Endothelial cell of umbilical vein (primary cell): ENCODE measurements at regions not wholly inside any gene's neighbourhood (a gene's known extent, or its start where the extent isn't known, plus 50 kb on each side); places are given as distances from the start of the nearest gene placed in this dataset.

ENCODE experiments used
- BruUV-seq: library from RNA; stranded (reverse); fragments of 400-500 nt; replicated peaks from 2 replicates; lab custom pipeline; 2021; lab: Mats Ljungman, UMichigan
- CTCF ChIA-PET: fragments of 300-600, 350-600 bp; sonication (Branson Sonifier 250); formaldehyde crosslinking; loops from one replicate; lab custom pipeline; 2021; ENCODE audit warnings: antibody characterized with exemption, inconsistent platforms; lab: Charles Lee
- POLR2A ChIA-PET: fragments of 300-600, 350-600 bp; sonication (Branson Sonifier 250); formaldehyde crosslinking; loops from one replicate; lab custom pipeline; 2021; ENCODE audit warnings: antibody characterized with exemption, inconsistent platforms; lab: Charles Lee
- DNase-seq: peaks from one replicate; pipeline ENCODE4 v3.0.0-alpha.2; 2011; ENCODE audit warnings: low read depth, low spot score
- FAIRE-seq: peaks from 2 replicates; lab custom pipeline; 2011; peaks lifted over from hg19 to GRCh38; lab: Jason Lieb, UNC
- H2AFZ ChIP-seq: 2 replicates; pipeline ENCODE4 v1.6.0; 2012; ENCODE audit warnings: low read depth, low read length, control low read depth, inconsistent platforms
- H3K27ac ChIP-seq: 2 replicates; pipeline ENCODE4 v1.5.1; 2011; ENCODE audit warnings: low read depth, mild to moderate bottlenecking, control low read depth, low read length, moderate library complexity; ENCODE audit not compliant: insufficient read depth
- H3K27me3 ChIP-seq, 2 experiments: 2 replicates each; pipeline versions ENCODE4 v1.6.0 to v1.6.1; 2011; ENCODE audit warnings: low read length in 2 of 2, mixed read lengths in 1 of 2; ENCODE audit not compliant: control insufficient read depth in 2 of 2, insufficient read depth in 2 of 2
- H3K36me3 ChIP-seq, 2 experiments: 2 replicates in 1 of 2; 3 replicates in 1 of 2; pipeline ENCODE4 v1.5.1; 2011; ENCODE audit warnings: low read length in 2 of 2, mild to moderate bottlenecking in 1 of 2, moderate library complexity in 1 of 2; ENCODE audit not compliant: control insufficient read depth in 2 of 2, insufficient read depth in 2 of 2; ENCODE audit errors: extremely low read depth in 1 of 2
- H3K4me1 ChIP-seq: 3 replicates; pipeline ENCODE4 v1.5.1; 2011; ENCODE audit warnings: mild to moderate bottlenecking, low read length; ENCODE audit not compliant: control insufficient read depth, insufficient read depth; ENCODE audit errors: extremely low read depth
- H3K4me2 ChIP-seq: 2 replicates; pipeline ENCODE4 v1.6.1; 2011; ENCODE audit warnings: low read length, control low read depth, mixed read lengths; ENCODE audit not compliant: insufficient read depth
- H3K4me3 ChIP-seq, 3 experiments: fragments of 200-600 bp in 1 of 3; sonication (generic), shearing (Covaris generic) in 1 of 3; replicated peaks in 1 of 3; 2 replicates each; pipeline ENCODE4 v1.5.1; 2011 to 2016; ENCODE audit warnings: control low read depth in 3 of 3, low read length in 3 of 3, mild to moderate bottlenecking in 2 of 3, inconsistent platforms in 1 of 3, low read depth in 1 of 3, moderate library complexity in 1 of 3; ENCODE audit not compliant: insufficient read depth in 1 of 3
- H3K79me2 ChIP-seq: 2 replicates; pipeline ENCODE4 v1.6.0; 2012; ENCODE audit warnings: low read length, inconsistent platforms; ENCODE audit not compliant: control insufficient read depth, insufficient read depth
- H3K9ac ChIP-seq: replicated peaks from 2 replicates; pipeline ENCODE3; 2011; ENCODE audit warnings: low read length, control low read depth; ENCODE audit not compliant: insufficient read depth; ENCODE audit errors: extremely low read depth
- H3K9me1 ChIP-seq: replicated peaks from 3 replicates; pipeline ENCODE4 v1.6.0; 2011; ENCODE audit warnings: mild to moderate bottlenecking, low read length; ENCODE audit not compliant: control insufficient read depth, insufficient read depth; ENCODE audit errors: extremely low read depth
- H3K9me3 ChIP-seq: replicated peaks from 2 replicates; pipeline ENCODE4 v1.5.1; 2012; ENCODE audit warnings: low read length, inconsistent platforms; ENCODE audit not compliant: control insufficient read depth, insufficient read depth
- H4K20me1 ChIP-seq: replicated peaks from 2 replicates; pipeline ENCODE3; 2011; ENCODE audit warnings: mild to moderate bottlenecking, low read length; ENCODE audit not compliant: control insufficient read depth, insufficient read depth; ENCODE audit errors: extremely low read depth
- CTCF ChIP-seq, 2 donors: IDR thresholded peaks; 1 replicate in 1 of 2; 2 replicates in 1 of 2; pipeline ENCODE4 v1.5.1; 2011; ENCODE audit warnings: low read length in 2 of 2, mild to moderate bottlenecking in 2 of 2, moderate library complexity in 2 of 2, control low read depth in 1 of 2, inconsistent platforms in 1 of 2, low read depth in 1 of 2; ENCODE audit not compliant: insufficient read depth in 1 of 2; ENCODE audit errors: extremely low read depth in 1 of 2
- EZH2 ChIP-seq: IDR thresholded peaks from 2 replicates; pipeline ENCODE4 v1.6.1; 2012; ENCODE audit warnings: borderline replicate concordance, low read depth, mild to moderate bottlenecking, moderate library complexity, low read length, inconsistent platforms; ENCODE audit not compliant: severe bottlenecking
- FOS ChIP-seq: IDR thresholded peaks from 2 replicates; pipeline ENCODE4 v1.6.1; 2011; ENCODE audit warnings: mild to moderate bottlenecking, low read length, moderate library complexity, borderline replicate concordance; ENCODE audit not compliant: insufficient read depth
- GATA2 ChIP-seq: IDR thresholded peaks from 2 replicates; pipeline ENCODE4 v1.7.0; 2011; ENCODE audit warnings: low read depth, mild to moderate bottlenecking, moderate library complexity, mixed read lengths, low read length; ENCODE audit not compliant: insufficient read length, insufficient read depth
- JUN ChIP-seq: IDR thresholded peaks from 2 replicates; pipeline ENCODE4 v1.6.1; 2011; ENCODE audit warnings: borderline replicate concordance, low read depth; ENCODE audit not compliant: insufficient read length, insufficient read depth
- MAX ChIP-seq: IDR thresholded peaks from 2 replicates; pipeline ENCODE4 v1.6.1; 2011; ENCODE audit not compliant: insufficient read depth, insufficient read length
- MYC ChIP-seq: IDR thresholded peaks from one replicate; pipeline ENCODE4 v1.6.1; 2011; ENCODE audit warnings: mild to moderate bottlenecking, low read depth, low read length
- POLR2A ChIP-seq: IDR thresholded peaks from 2 replicates; pipeline ENCODE4 v1.6.1; 2012; ENCODE audit warnings: low read depth, mild to moderate bottlenecking, control low read depth, low read length
- POLR2AphosphoS5 ChIP-seq: IDR thresholded peaks from 2 replicates; pipeline ENCODE4 v1.6.1; 2012; ENCODE audit warnings: low read depth, mild to moderate bottlenecking, control low read depth, low read length, moderate library complexity; ENCODE audit not compliant: insufficient read depth
- dilution Hi-C: fragments of 300-500 bp; cut with MboI; formaldehyde crosslinking; loops from one replicate; pipeline ENCODE4 v1.15.0; 2019; ENCODE audit warnings: low sequenced_read_pairs; ENCODE audit not compliant: extremely low pct_ligation_motif_present
- intact Hi-C: fragments of 100-400 bp; cut with micrococcal nuclease; formaldehyde crosslinking; loops from one replicate; pipeline ENCODE4 v1.10.0; 2022

GRCh38 chr11:109869536-109869935, 223.7 kb upstream of the ZC3H12C start:
- intact Hi-C loops = loop anchor here (10.0 kb wide), 1 partner anchor 1365 kb away; no protein-coding TSS in a partner anchor
- no peaks in the 10 kb centered on the region for H3K79me2 ChIP-seq
- no peak overlapping the region for H2AFZ ChIP-seq
- dilution Hi-C loops = no loop called here
- ChIA-PET POLR2A (no interaction called here), CTCF (interaction anchor here (0.6 kb wide), 1 partner anchor 17 kb away, joined by 3 read pairs; no protein-coding TSS in a partner anchor)
- no peaks in the 10 kb centered on the region for H3K9me1 ChIP-seq
- no peaks in the 10 kb centered on the region for H4K20me1 ChIP-seq
- TF ChIP-seq MYC (no peak), FOS (no peak), MAX (no peak), POLR2AphosphoS5 (no peak), GATA2 (no peak), EZH2 (no peak), JUN (no peak), POLR2A (no peak), CTCF (IDR thresholded peaks at IDR 0.05; ENCODE audit: extremely low read depth in 1 of 2, insufficient read depth in 1 of 2, low read depth in 1 of 2, low read length in 2 of 2) (no peak)
- FAIRE-seq (no peak), DNase-seq (no peak)
- BruUV-seq = no TSS peak
- H3K27ac ChIP-seq = no peak overlapping the region
- peaks cover 13% of the 10 kb centered on the region for H3K4me1 ChIP-seq
- H3K27me3 ChIP-seq = no peaks in the 10 kb centered on the region
- no peak overlapping the region for H3K4me3 ChIP-seq
- H3K9me3 ChIP-seq = no peaks in the 10 kb centered on the region
- no peak overlapping the region for H3K9ac ChIP-seq
- no peaks in the 10 kb centered on the region for H3K36me3 ChIP-seq
- no peak overlapping the region for H3K4me2 ChIP-seq
